ENCODE measurements at regions not wholly inside any gene's neighbourhood (a gene's known extent, or its start where the extent isn't known, plus 50 kb on each side); places are given as distances from the start of the nearest gene placed in this dataset.
"Not testable (repeated sequence)": the region's sequence is repeated elsewhere in the genome, so short reads cannot be mapped to it uniquely, and the experiment has no call there.

DNA sequence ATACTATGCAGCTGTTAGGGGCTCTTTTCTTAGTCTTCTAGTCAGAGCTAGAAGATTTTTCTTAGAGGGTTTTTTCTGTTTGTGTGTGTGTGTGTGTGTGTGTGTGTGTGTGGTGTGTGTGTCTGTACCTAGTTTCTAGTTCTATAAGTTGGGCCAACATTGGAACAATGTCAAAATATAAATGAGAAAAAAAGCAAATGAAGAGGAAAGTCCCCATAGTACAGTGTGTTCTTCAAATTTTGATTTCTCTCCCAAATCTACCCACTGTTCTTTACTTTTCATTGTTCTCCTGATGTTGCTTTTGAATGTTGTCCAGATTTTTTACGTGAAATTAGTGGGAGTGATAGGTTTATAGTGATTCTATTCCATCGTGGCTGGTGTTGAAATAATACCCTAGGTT, 2153.4 kb upstream of the RAG2 start:
- H3K36me3 ChIP-seq: no peaks in the 10 kb centered on the region
- no peak for TF ChIP-seq Cebpa-rat (IDR thresholded peaks at IDR 0.05)
- peaks cover 10 to 27% (median 18%) of the 10 kb centered on the region in 10 experiments; a peak in 19 of 20 replicates for H3K4me1 ChIP-seq
- H3K27ac ChIP-seq: peak overlapping the region in 8 of 11 experiments; percentile 1 to 52 (median 24); a peak in 12 of 22 replicates
- H3K9ac ChIP-seq: no peak overlapping the region
- peak overlapping the region; percentile 18 to 65 (median 51); a peak in 18 of 22 replicates for H3K4me2 ChIP-seq
- H3K4me3 ChIP-seq: no peak overlapping the region; a peak in 2 of 20 replicates
- H3K9me3 ChIP-seq (replicated peaks in 1 of 11): peaks cover 17 to 34% (median 28%) of the 10 kb centered on the region in 11 experiments; a peak in 21 of 22 replicates
- no peaks in the 10 kb centered on the region for H3K27me3 ChIP-seq
- no peaks in the 10 kb centered on the region for H4K20me1 ChIP-seq

- Histone ChIP-seq H3K4me1 (peaks cover 3 to 17% (median 9%) of the 10 kb centered on the region in 10 experiments; a peak in 17 of 20 replicates), H3K9me3 (replicated peaks in 1 of 11) (peaks cover 10 to 32% (median 20%) of the 10 kb centered on the region in 11 experiments; a peak in 21 of 22 replicates)
- H3K36me3 ChIP-seq, H3K4me2 ChIP-seq, H3K27ac ChIP-seq, H4K20me1 ChIP-seq, H3K4me3 ChIP-seq, H3K27me3 ChIP-seq, H3K9ac ChIP-seq: not testable (repeated sequence)
Observed at GRCh38 chr11:38746516-38746915, 2148.5 kb upstream of the RAG2 start.

DNA sequence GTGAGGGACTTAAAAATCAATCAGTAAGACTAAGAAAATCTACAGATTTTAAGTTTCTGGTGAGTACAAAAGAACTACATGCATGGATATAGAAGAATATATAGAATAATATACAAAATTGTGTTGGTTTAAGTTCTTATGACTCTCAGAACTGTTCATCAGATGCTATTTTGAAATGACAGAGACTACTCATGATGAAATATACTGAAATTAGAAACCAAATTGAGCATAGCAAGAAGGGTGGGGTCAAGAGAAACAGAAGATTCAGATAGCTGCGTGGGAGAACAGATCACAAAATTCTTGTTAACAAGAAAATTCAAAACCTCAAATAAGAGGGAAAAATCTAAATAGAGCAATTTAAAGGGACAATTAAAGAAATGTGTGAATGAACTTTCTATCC, 2125.3 kb upstream of the RAG2 start:
- Histone ChIP-seq H3K9ac (no peak overlapping the region), H3K27me3 (no peaks in the 10 kb centered on the region), H3K4me3 (no peak overlapping the region), H3K4me2 (no peak overlapping the region), H3K4me1 (no peaks in the 10 kb centered on the region), H4K20me1 (no peaks in the 10 kb centered on the region), H3K9me3 (replicated peaks in 1 of 11) (peaks cover 0 to 3% (median 0%) of the 10 kb centered on the region in 11 experiments; a peak in 1 of 22 replicates), H3K27ac (no peak overlapping the region), H3K36me3 (no peaks in the 10 kb centered on the region)
- TF ChIP-seq Cebpa-rat (IDR thresholded peaks at IDR 0.05): no peak

- H3K9ac ChIP-seq: no peak overlapping the region
- peaks cover 0 to 3% (median 0%) of the 10 kb centered on the region in 11 experiments; a peak in 1 of 22 replicates for H3K9me3 ChIP-seq (replicated peaks in 1 of 11)
- TF ChIP-seq Cebpa-rat (IDR thresholded peaks at IDR 0.05): no peak
- no peaks in the 10 kb centered on the region for H3K4me1 ChIP-seq
- H3K4me2 ChIP-seq: no peak overlapping the region
- no peaks in the 10 kb centered on the region for H3K36me3 ChIP-seq
- no peaks in the 10 kb centered on the region for H4K20me1 ChIP-seq
- H3K27me3 ChIP-seq: no peaks in the 10 kb centered on the region
- H3K4me3 ChIP-seq: no peak overlapping the region
- H3K27ac ChIP-seq: no peak overlapping the region
Observed at GRCh38 chr11:38721586-38722315, 2123.7 kb upstream of the RAG2 start.

- Histone ChIP-seq H3K4me3 (no peak overlapping the region), H3K36me3 (no peaks in the 10 kb centered on the region), H3K9ac (no peak overlapping the region), H3K4me2 (no peak overlapping the region), H3K9me3 (replicated peaks in 1 of 11) (no peaks in the 10 kb centered on the region), H3K27me3 (no peaks in the 10 kb centered on the region), H4K20me1 (no peaks in the 10 kb centered on the region), H3K27ac (no peak overlapping the region), H3K4me1 (no peaks in the 10 kb centered on the region)
- TF ChIP-seq Cebpa-rat (IDR thresholded peaks at IDR 0.05): no peak
Observed at GRCh38 chr11:38718659-38719058, 2120.6 kb upstream of the RAG2 start.

DNA sequence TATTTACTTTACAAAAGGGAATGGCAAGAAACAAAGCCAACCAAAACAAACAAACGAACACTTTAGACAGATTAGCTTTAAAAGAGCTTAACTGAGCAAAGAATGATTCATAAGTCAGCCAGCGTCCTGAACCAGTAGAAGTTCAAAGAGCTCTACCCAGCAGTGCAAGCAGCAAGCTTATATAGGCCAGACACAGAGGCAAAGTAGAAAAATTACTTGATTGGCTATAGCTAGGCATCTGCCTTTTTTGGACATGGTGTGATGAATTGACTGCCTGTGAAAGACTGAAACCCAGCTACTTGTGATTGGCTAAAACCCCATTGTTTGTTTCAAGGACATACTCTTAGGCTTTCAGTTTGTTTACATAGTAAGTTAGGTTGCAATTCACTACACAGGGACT, 2120.0 kb upstream of the RAG2 start:
- Histone ChIP-seq H3K4me2 (no peak overlapping the region), H3K9ac (no peak overlapping the region), H3K27me3 (no peaks in the 10 kb centered on the region), H3K9me3 (replicated peaks in 1 of 11) (no peaks in the 10 kb centered on the region), H3K36me3 (no peaks in the 10 kb centered on the region), H4K20me1 (no peaks in the 10 kb centered on the region), H3K4me1 (no peaks in the 10 kb centered on the region), H3K4me3 (no peak overlapping the region), H3K27ac (no peak overlapping the region)
- no peak for TF ChIP-seq Cebpa-rat (IDR thresholded peaks at IDR 0.05)

DNA sequence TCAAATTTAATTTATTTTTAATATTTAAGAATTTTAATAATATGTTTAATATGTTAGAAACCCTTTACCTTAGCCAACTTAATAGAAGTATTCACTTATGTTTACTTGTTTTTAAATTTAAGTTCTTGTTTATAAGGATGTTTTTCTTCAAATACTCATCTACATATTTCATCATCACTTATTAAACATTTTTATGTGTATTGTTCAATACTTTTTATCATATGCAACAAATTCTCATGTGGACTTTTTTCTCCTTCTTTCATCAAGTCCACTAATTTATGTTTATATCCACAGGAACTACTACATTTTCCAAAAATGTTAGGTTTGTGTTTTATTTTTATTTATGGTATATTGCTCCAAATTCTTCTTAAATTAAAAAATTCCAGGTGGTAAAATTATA, 2113.1 kb upstream of the RAG2 start:
- no peak overlapping the region for H3K9ac ChIP-seq
- H3K9me3 ChIP-seq (replicated peaks in 1 of 11): no peaks in the 10 kb centered on the region
- no peaks in the 10 kb centered on the region for H4K20me1 ChIP-seq
- H3K36me3 ChIP-seq: no peaks in the 10 kb centered on the region
- H3K4me3 ChIP-seq: no peak overlapping the region
- no peaks in the 10 kb centered on the region for H3K4me1 ChIP-seq
- no peak for TF ChIP-seq Cebpa-rat (IDR thresholded peaks at IDR 0.05)
- no peak overlapping the region for H3K4me2 ChIP-seq
- H3K27me3 ChIP-seq: no peaks in the 10 kb centered on the region
- no peak overlapping the region for H3K27ac ChIP-seq

DNA sequence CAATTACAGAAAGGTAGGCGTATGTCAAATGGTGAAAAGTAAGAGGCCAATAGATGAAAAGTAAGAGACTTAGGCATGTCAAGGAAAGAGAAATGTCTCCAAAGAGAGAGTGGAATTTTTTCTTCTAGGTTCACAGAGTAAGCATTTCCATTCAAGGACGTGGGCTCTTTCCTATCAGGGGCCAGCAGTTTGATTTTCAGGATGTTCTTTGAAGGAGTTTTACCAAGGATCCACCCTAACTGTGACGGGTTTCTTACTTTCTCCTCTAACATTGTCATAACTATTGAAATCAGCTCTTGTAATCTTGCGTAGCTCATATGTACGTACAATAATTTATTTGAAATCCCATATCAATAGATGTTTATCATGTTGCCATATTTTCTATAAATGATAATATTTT, 2112.2 kb upstream of the RAG2 start:
- H3K4me2 ChIP-seq: no peak overlapping the region
- no peak for TF ChIP-seq Cebpa-rat (IDR thresholded peaks at IDR 0.05)
- H3K9ac ChIP-seq: no peak overlapping the region

GRCh38 chr11:38700111-38700510, 2102.1 kb upstream of the RAG2 start:
- no peaks in the 10 kb centered on the region for H3K9me3 ChIP-seq (replicated peaks in 1 of 11)
- no peak overlapping the region for H3K27ac ChIP-seq
- no peaks in the 10 kb centered on the region for H3K27me3 ChIP-seq
- no peak for TF ChIP-seq Cebpa-rat (IDR thresholded peaks at IDR 0.05)
- no peak overlapping the region for H3K4me3 ChIP-seq
- H4K20me1 ChIP-seq: no peaks in the 10 kb centered on the region
- no peaks in the 10 kb centered on the region for H3K36me3 ChIP-seq
- H3K4me1 ChIP-seq: no peaks in the 10 kb centered on the region
- no peak overlapping the region for H3K4me2 ChIP-seq
- no peak overlapping the region for H3K9ac ChIP-seq

More for the DNA sequence above, 2112.2 kb upstream of the RAG2 start:
- Histone ChIP-seq H4K20me1 (no peaks in the 10 kb centered on the region), H3K9me3 (replicated peaks in 1 of 11) (no peaks in the 10 kb centered on the region), H3K4me3 (no peak overlapping the region), H3K4me1 (no peaks in the 10 kb centered on the region), H3K27me3 (no peaks in the 10 kb centered on the region), H3K27ac (no peak overlapping the region), H3K36me3 (no peaks in the 10 kb centered on the region)

- Histone ChIP-seq H3K27ac (no peak overlapping the region), H4K20me1 (no peaks in the 10 kb centered on the region), H3K4me2 (no peak overlapping the region), H3K4me3 (no peak overlapping the region), H3K4me1 (no peaks in the 10 kb centered on the region), H3K36me3 (no peaks in the 10 kb centered on the region), H3K9ac (no peak overlapping the region), H3K9me3 (replicated peaks in 1 of 11) (no peaks in the 10 kb centered on the region), H3K27me3 (no peaks in the 10 kb centered on the region)
- no peak for TF ChIP-seq Cebpa-rat (IDR thresholded peaks at IDR 0.05)
Observed at GRCh38 chr11:38693306-38693705, 2095.3 kb upstream of the RAG2 start.

DNA sequence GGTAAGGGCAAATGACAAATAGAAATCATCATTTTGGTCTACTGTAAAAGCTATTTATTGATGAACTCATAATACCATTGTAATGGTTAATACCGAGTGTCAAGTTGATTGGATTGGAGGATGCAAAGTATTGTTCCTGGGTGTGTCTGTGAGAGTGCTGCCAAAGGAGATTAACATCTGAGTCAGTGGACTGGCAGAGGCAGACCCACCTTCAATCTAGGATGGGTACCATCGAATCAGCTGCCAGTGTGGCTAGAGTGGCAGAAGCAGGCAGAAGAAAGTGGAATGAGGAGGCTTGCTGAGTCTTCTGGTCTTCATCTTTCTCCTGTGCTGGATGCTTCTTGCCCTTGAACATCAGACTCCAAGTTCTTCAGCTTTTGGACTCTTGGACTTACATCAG, 2092.2 kb upstream of the RAG2 start:
- H3K36me3 ChIP-seq: not testable (repeated sequence)

More for the DNA sequence above, 2092.2 kb upstream of the RAG2 start:
- not testable (repeated sequence) for H3K4me2 ChIP-seq; H3K4me1 ChIP-seq; H4K20me1 ChIP-seq; H3K9ac ChIP-seq; H3K4me3 ChIP-seq; H3K27ac ChIP-seq; H3K9me3 ChIP-seq (replicated peaks in 1 of 11); H3K27me3 ChIP-seq

Data from BLaER1 treated with 17β-estradiol and CSF1 and Interleukin-3, amounts not matched to agents 10 nM and 100 nM (cell line).